Osteoblast (primary cell): ENCODE measurements at regions not wholly inside any gene's neighbourhood (a gene's known extent, or its start where the extent isn't known, plus 50 kb on each side); places are given as distances from the start of the nearest gene placed in this dataset.

Source experiments
- DNase-seq: peaks from one replicate; pipeline ENCODE4 v3.0.0; 2011; ENCODE audit warnings: low spot score, mixed read lengths; ENCODE audit not compliant: insufficient read length; ENCODE audit errors: missing footprints
- H2AFZ ChIP-seq: 2 replicates; pipeline ENCODE4 v1.6.0; 2011; ENCODE audit warnings: mild to moderate bottlenecking, low read length
- H3K27ac ChIP-seq: 2 replicates; pipeline ENCODE4 v1.5.1; 2011; ENCODE audit warnings: mild to moderate bottlenecking, low read depth, low read length, moderate library complexity
- H3K27me3 ChIP-seq: 2 replicates; pipeline ENCODE4 v1.6.0; 2012; ENCODE audit warnings: mild to moderate bottlenecking, control low read depth, inconsistent platforms, low read length, moderate library complexity; ENCODE audit not compliant: insufficient read depth
- H3K36me3 ChIP-seq: 2 replicates; pipeline ENCODE4 v1.5.1; 2011; ENCODE audit warnings: mild to moderate bottlenecking, low read length, control low read depth, moderate library complexity; ENCODE audit not compliant: insufficient read depth
- H3K4me1 ChIP-seq: 2 replicates; pipeline ENCODE4 v1.5.1; 2011; ENCODE audit warnings: mild to moderate bottlenecking, low read length, control low read depth, moderate library complexity; ENCODE audit not compliant: insufficient read depth
- H3K4me2 ChIP-seq: 2 replicates; pipeline ENCODE4 v1.6.0; 2011; ENCODE audit warnings: mild to moderate bottlenecking, low read length; ENCODE audit not compliant: insufficient read depth
- H3K4me3 ChIP-seq: fragments of 200-600 bp; sonication (generic); 3 replicates; pipeline ENCODE4 v1.5.1; 2012; ENCODE audit warnings: mild to moderate bottlenecking, low read length, inconsistent platforms; ENCODE audit not compliant: insufficient read depth
- H3K79me2 ChIP-seq: 2 replicates; pipeline ENCODE4 v1.6.0; 2012; ENCODE audit warnings: mild to moderate bottlenecking, low read length, control low read depth, inconsistent platforms; ENCODE audit not compliant: insufficient read depth
- H3K9me3 ChIP-seq: 2 replicates; pipeline ENCODE4 v1.5.1; 2011; ENCODE audit warnings: low read depth, low read length, control low read depth
- H4K20me1 ChIP-seq: 2 replicates; pipeline ENCODE4 v1.6.0; 2012; ENCODE audit warnings: mild to moderate bottlenecking, low read length, control low read depth; ENCODE audit not compliant: insufficient read depth
- TF ChIP-seq, protein P1 (sequence below): IDR thresholded peaks from 2 replicates; pipeline ENCODE4 v1.5.1; 2011; ENCODE audit warnings: mild to moderate bottlenecking, low read depth, low read length, moderate library complexity; ENCODE audit errors: extremely low read depth

- Histone ChIP-seq H3K9me3 (peaks cover 3% of the 10 kb centered on the region), H4K20me1 (no peaks in the 10 kb centered on the region), H3K79me2 (no peaks in the 10 kb centered on the region), H3K4me3 (no peak overlapping the region), H3K4me2 (peak overlapping the region; percentile 15), H3K4me1 (peaks cover 17% of the 10 kb centered on the region), H3K27me3 (no peaks in the 10 kb centered on the region), H2AFZ (no peak overlapping the region), H3K36me3 (no peaks in the 10 kb centered on the region), H3K27ac (no peak overlapping the region)
- TF ChIP-seq, protein P1, sequence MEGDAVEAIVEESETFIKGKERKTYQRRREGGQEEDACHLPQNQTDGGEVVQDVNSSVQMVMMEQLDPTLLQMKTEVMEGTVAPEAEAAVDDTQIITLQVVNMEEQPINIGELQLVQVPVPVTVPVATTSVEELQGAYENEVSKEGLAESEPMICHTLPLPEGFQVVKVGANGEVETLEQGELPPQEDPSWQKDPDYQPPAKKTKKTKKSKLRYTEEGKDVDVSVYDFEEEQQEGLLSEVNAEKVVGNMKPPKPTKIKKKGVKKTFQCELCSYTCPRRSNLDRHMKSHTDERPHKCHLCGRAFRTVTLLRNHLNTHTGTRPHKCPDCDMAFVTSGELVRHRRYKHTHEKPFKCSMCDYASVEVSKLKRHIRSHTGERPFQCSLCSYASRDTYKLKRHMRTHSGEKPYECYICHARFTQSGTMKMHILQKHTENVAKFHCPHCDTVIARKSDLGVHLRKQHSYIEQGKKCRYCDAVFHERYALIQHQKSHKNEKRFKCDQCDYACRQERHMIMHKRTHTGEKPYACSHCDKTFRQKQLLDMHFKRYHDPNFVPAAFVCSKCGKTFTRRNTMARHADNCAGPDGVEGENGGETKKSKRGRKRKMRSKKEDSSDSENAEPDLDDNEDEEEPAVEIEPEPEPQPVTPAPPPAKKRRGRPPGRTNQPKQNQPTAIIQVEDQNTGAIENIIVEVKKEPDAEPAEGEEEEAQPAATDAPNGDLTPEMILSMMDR, result no peak
- peak; percentile 62 for DNase-seq
These were observed 97.1 kb upstream of the NCOR2 start for GRCh38 chr12:124664395-124665111.

DNA sequence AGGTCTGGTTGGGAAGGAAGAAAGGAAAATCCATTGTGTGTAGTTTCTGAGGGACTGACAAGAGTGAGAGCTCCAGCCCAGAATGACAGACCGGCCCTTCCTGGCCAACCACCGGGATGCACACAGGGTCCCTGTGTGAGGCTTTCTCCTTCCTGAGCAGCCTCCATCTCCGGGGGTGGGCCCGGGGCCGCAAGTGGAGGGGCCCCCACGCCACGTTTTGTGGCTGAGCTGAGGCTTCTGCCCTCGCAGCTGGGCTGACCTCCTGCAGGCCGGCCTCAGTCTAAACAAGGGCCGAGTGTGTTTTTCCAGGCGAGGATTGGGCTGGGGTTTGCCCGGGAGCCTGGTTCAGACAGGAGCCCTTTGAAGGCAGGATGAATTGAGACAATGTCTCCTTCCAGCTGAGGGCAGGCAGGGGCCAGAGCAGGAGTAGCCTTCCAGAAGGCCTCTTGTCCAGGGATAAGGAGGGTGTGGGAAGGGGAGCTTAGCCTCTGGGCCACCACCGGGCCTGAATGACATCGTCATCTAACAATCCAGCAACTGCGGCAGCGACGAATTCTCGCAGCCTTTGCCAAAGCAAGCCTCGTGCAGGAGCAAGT is 96.5 kb upstream of the NCOR2 start:
- peaks cover 15% of the 10 kb centered on the region for H3K4me1 ChIP-seq
- H2AFZ ChIP-seq, result no peak overlapping the region
- DNase-seq, result peak; percentile 58
- no peaks in the 10 kb centered on the region for H3K79me2 ChIP-seq
- no peaks in the 10 kb centered on the region for H3K36me3 ChIP-seq
- H3K27ac ChIP-seq, result no peak overlapping the region
- no peaks in the 10 kb centered on the region for H4K20me1 ChIP-seq
- H3K9me3 ChIP-seq, result peaks cover 3% of the 10 kb centered on the region
- TF ChIP-seq, protein P1, result no peak
- no peaks in the 10 kb centered on the region for H3K27me3 ChIP-seq
- no peak overlapping the region for H3K4me3 ChIP-seq
- H3K4me2 ChIP-seq, result no peak overlapping the region

- H3K79me2 ChIP-seq, result no peaks in the 10 kb centered on the region
- no peak overlapping the region for H3K4me2 ChIP-seq
- H3K27me3 ChIP-seq, result no peaks in the 10 kb centered on the region
- H4K20me1 ChIP-seq, result no peaks in the 10 kb centered on the region
- H2AFZ ChIP-seq, result no peak overlapping the region
- peaks cover 9% of the 10 kb centered on the region for H3K4me1 ChIP-seq
- TF ChIP-seq, protein P1, result no peak
- H3K27ac ChIP-seq, result no peak overlapping the region
- H3K36me3 ChIP-seq, result no peaks in the 10 kb centered on the region
- no peak overlapping the region for H3K4me3 ChIP-seq
- DNase-seq, result no peak
- peaks cover 3% of the 10 kb centered on the region for H3K9me3 ChIP-seq
These were observed 95.8 kb upstream of the NCOR2 start for GRCh38 chr12:124663206-124663605.

GRCh38 chr12:124661341-124661740 is 93.9 kb upstream of the NCOR2 start:
- Histone ChIP-seq H3K36me3 (no peaks in the 10 kb centered on the region), H3K4me3 (no peak overlapping the region), H3K9me3 (peaks cover 1% of the 10 kb centered on the region), H3K79me2 (no peaks in the 10 kb centered on the region), H4K20me1 (no peaks in the 10 kb centered on the region), H3K4me2 (no peak overlapping the region), H2AFZ (no peak overlapping the region), H3K4me1 (peaks cover 9% of the 10 kb centered on the region), H3K27me3 (no peaks in the 10 kb centered on the region), H3K27ac (no peak overlapping the region)
- no peak for DNase-seq
- TF ChIP-seq, protein P1, result no peak
